HUES6 (cell line): ENCODE measurements at regions not wholly inside any gene's neighbourhood (a gene's known extent, or its start where the extent isn't known, plus 50 kb on each side); places are given as distances from the start of the nearest gene placed in this dataset.
"Not testable (repeated sequence)": the region's sequence is repeated elsewhere in the genome, so short reads cannot be mapped to it uniquely, and the experiment has no call there.

Source experiments
- H3K27ac ChIP-seq: 2 replicates; pipeline ENCODE4 v1.7.0; 2013; ENCODE audit warnings: low read depth, mild to moderate bottlenecking, low read length, inconsistent platforms
- H3K27me3 ChIP-seq: 2 replicates; pipeline ENCODE4 v1.6.1; 2013; ENCODE audit warnings: low read length; ENCODE audit not compliant: control insufficient read depth, insufficient read depth
- H3K36me3 ChIP-seq: 2 replicates; pipeline ENCODE4 v1.6.1; 2013; ENCODE audit warnings: low read length; ENCODE audit not compliant: control insufficient read depth, insufficient read depth
- H3K4me1 ChIP-seq: 2 replicates; pipeline ENCODE4 v1.6.1; 2013; ENCODE audit warnings: low read length; ENCODE audit not compliant: control insufficient read depth, insufficient read depth
- H3K4me3 ChIP-seq: 2 replicates; pipeline ENCODE4 v1.5.1; 2013; ENCODE audit warnings: low read depth, low read length
- H3K9ac ChIP-seq: one replicate; pipeline ENCODE4 v1.6.1; 2013; ENCODE audit warnings: mild to moderate bottlenecking, low read length
- H3K9me3 ChIP-seq: 2 replicates; pipeline ENCODE4 v1.6.1; 2013; ENCODE audit warnings: low read depth, low read length; ENCODE audit not compliant: control insufficient read depth, insufficient read depth

DNA sequence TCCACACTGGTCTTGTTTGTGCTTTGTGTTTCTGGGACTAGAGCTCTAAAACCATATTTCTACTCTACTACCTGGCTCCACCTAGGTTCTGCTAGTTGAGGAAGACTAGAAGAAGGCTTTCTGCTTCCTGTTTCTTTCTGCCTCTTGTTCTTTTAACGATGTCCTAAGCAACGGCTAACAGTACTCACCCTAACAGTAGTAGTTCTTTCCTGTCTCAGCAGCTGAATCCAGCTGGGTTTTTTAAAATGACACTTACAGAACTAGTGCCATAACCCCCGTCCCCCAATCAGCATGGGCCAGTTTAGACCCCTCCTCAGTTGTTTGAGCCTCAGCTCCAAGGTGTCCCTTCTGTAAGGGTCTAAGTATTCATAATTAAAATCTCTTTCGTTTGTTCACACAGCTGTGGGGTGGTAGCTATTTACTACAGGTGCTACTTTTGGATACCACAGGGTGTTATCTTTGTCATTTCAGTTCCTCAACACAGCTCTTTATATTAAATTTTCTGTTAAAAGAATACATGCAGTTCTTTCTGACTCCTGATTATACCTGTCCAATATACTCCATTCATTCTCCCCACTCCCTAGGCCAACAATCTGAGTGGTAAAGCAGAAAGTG lies 790.2 kb downstream of the DHX35 start:
- no peak overlapping the region for H3K9ac ChIP-seq
- H3K4me1 ChIP-seq = no peaks in the 10 kb centered on the region
- peaks cover 5% of the 10 kb centered on the region; the same call in 1 of the 2 replicates for H3K9me3 ChIP-seq

DNA sequence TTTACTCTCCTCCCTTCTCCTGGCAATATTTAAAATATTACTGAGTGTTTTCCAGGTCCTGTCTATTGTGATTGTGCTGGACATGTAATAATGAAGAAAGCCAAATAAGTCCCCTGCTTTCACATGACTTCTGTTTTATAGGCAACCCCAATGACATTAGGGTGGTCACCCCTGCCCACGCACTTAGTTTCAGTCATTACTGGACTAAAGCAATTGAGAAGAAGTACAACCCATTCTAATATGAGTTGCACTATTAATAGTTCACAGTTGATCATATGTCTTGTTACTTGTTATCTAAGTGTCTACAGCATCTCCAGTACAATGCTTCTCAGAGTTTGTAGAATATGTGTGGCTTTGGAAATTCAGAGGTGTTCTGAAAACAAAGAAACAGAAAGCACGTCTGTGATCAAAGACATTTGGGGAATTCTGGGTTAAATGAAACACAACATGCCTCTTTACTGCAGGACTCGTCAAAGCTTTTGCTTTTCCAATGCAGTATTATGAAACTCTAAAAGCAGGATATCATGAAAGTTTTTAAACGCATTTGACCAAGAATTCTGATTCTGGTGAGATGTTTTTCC lies 789.5 kb downstream of the DHX35 start:
- peaks cover 5% of the 10 kb centered on the region; the same call in 1 of the 2 replicates for H3K9me3 ChIP-seq
- no peak overlapping the region for H3K27ac ChIP-seq

More for the DNA sequence above, 790.2 kb downstream of the DHX35 start:
- no peaks in the 10 kb centered on the region for H3K27me3 ChIP-seq
- no peak overlapping the region for H3K27ac ChIP-seq
- no peak overlapping the region for H3K4me3 ChIP-seq
- no peaks in the 10 kb centered on the region for H3K36me3 ChIP-seq

DNA sequence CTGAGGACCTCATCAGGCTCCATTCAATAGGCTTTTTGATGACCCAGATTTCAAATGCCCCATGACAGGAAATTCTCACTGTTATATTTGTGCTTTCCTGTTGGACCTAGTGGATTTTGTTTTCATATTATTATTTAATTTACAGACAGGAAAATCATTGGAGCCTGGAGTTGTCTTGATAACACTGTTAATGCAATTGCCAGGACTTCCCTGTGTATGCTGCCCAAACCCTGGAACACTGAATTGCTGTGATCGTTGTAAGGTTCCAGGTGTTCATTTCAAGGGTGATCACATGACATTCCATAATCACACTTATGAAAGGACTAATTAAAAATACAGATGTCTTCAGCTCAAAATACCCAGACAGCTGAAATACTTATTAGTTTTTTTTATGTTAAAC lies 783.2 kb downstream of the DHX35 start:
- no peak overlapping the region for H3K9ac ChIP-seq
- H3K9me3 ChIP-seq = peaks cover 5% of the 10 kb centered on the region; the same call in 1 of the 2 replicates
- H3K27ac ChIP-seq = no peak overlapping the region
- no peaks in the 10 kb centered on the region for H3K36me3 ChIP-seq
- H3K4me3 ChIP-seq = no peak overlapping the region
- no peaks in the 10 kb centered on the region for H3K27me3 ChIP-seq
- no peaks in the 10 kb centered on the region for H3K4me1 ChIP-seq

More for the DNA sequence above, 789.5 kb downstream of the DHX35 start:
- Histone ChIP-seq H3K36me3 (no peaks in the 10 kb centered on the region), H3K27me3 (no peaks in the 10 kb centered on the region), H3K4me1 (no peaks in the 10 kb centered on the region), H3K4me3 (no peak overlapping the region), H3K9ac (no peak overlapping the region)

DNA sequence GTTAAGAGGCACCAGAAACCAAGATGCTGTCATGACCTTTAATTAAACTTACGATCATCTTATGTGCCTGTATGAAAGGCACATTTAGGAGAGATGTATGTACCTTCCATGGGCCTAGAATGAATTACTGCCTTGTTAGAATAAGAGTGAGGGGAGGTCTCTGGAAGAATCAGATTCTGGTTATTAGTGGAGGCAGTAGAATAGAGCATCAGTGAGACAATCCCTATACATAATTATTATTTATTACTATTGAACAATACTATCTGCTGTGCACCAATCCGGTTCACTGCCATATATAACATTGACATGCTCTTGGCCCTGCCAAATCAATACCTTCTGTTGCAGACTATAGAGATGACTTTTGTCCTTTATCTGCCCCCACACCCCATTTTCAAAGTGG lies 776.5 kb downstream of the DHX35 start:
- Histone ChIP-seq H3K27ac (no peak overlapping the region), H3K36me3 (no peaks in the 10 kb centered on the region), H3K9me3 (no peaks in the 10 kb centered on the region)

DNA sequence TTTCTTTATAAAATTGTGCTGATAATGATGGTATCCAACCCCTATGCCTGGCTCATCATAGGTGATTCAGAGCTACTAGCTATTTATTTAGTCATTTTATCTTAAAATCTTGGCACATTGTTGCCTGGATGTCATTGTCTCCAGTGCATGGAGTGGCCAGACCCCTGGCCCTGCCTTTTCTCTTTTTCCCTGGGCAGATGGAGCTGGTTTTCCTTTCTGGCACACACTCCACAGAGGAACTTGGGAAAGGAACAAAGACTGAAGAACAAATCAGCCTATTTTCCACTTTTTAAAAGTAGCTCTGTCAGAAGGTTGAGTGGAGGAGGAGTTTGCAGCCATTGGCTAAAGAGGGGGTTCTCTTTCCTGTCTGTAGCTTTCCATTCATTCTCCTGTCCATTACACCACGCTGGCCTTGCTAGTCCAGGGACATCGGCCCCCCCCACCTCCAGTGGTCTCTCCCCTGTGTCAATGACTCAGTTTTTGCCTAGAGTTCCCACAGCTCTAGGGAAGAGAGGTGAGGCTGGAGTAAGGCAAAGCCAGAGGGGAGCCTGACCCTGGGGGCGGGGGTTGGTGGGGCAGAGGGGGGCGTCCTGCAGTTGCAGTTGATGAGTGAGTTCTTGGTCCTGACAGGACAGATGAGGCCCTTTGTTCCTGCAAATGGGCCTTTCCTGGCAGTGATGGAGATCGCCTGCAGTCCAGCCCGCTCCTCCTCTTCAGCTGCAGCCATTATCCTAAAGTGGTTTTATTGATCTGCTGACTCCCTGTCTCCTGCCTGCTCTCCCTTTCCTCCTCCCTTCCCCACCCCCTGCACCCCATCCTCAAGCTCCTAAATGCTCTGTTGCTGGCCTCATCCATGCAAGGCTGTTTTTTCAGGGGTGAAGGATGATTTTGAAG lies 774.5 kb downstream of the DHX35 start:
- H3K4me1 ChIP-seq = no peaks in the 10 kb centered on the region
- H3K9me3 ChIP-seq = peaks cover 8% of the 10 kb centered on the region
- no peaks in the 10 kb centered on the region for H3K27me3 ChIP-seq
- no peak overlapping the region for H3K27ac ChIP-seq
- H3K36me3 ChIP-seq = no peaks in the 10 kb centered on the region
- H3K4me3 ChIP-seq = no peak overlapping the region
- H3K9ac ChIP-seq = no peak overlapping the region

More for the DNA sequence above, 776.5 kb downstream of the DHX35 start:
- no peak overlapping the region for H3K9ac ChIP-seq
- H3K27me3 ChIP-seq = no peaks in the 10 kb centered on the region
- no peaks in the 10 kb centered on the region for H3K4me1 ChIP-seq
- no peak overlapping the region for H3K4me3 ChIP-seq

DNA sequence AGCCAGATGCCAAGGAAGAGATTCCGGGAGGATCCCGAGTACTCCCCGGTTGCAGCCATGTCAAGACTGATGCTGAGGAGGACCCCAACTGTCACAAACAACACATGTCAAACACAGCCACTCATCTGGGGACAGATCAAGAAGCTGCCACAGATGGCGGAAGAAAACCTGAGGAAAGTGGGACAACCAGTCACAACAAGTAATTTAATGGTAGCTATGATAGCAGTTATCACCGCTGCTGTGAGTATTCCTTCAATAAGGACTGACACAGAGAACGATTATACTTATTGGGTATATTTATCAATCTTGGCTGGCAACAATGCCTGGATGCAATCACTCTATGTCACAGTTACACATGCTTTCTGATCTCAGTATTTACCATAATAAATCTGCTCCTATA lies 763.4 kb downstream of the DHX35 start:
- not testable (repeated sequence) for H3K27ac ChIP-seq, H3K36me3 ChIP-seq, H3K4me1 ChIP-seq, H3K27me3 ChIP-seq, H3K9ac ChIP-seq, H3K4me3 ChIP-seq
- peaks cover 28% of the 10 kb centered on the region for H3K9me3 ChIP-seq

DNA sequence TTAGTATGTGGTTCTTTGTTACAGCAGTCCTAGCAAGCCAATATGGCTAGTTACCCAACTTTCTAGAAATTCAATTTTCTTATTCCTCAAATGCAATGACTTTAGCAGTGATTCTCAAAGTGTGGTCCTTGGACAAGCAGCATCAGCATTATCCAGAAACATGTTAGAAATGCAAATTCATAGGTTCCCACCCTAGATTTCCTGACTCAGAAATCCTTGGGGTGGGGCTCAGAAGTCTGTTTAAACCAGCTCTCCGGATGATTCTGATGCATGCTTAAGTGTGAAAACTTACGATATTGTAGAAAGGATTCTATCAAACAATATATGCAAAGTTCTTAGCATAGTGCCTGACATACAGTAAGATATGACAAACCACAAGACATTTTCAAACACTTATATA lies 757.1 kb downstream of the DHX35 start:
- H3K9ac ChIP-seq = no peak overlapping the region
- H3K9me3 ChIP-seq = no peaks in the 10 kb centered on the region
- H3K27ac ChIP-seq = no peak overlapping the region
- no peaks in the 10 kb centered on the region for H3K27me3 ChIP-seq
- no peak overlapping the region for H3K4me3 ChIP-seq
- H3K4me1 ChIP-seq = no peaks in the 10 kb centered on the region
- no peaks in the 10 kb centered on the region for H3K36me3 ChIP-seq

DNA sequence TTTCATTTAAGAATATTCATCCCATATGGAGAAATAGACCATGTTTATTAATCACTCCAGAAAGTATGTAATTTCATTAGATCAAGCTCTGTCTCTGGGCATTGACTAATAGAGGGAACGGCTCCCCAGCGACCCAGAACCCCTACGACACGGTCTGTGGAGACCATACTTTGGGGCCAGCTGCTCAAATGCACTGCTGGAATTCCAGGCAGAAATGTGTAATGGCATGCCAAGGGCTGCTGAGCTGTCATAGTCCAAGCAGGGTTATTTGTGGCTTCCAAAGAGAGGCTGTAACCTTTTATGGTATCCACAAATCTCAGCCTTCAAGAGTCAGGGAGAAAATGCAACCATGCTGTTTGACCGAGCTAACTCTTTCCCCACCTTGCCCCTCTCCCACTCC lies 755.8 kb downstream of the DHX35 start:
- Histone ChIP-seq H3K4me1 (no peaks in the 10 kb centered on the region), H3K9ac (no peak overlapping the region), H3K36me3 (no peaks in the 10 kb centered on the region), H3K27ac (no peak overlapping the region), H3K4me3 (no peak overlapping the region), H3K9me3 (no peaks in the 10 kb centered on the region), H3K27me3 (no peaks in the 10 kb centered on the region)

DNA sequence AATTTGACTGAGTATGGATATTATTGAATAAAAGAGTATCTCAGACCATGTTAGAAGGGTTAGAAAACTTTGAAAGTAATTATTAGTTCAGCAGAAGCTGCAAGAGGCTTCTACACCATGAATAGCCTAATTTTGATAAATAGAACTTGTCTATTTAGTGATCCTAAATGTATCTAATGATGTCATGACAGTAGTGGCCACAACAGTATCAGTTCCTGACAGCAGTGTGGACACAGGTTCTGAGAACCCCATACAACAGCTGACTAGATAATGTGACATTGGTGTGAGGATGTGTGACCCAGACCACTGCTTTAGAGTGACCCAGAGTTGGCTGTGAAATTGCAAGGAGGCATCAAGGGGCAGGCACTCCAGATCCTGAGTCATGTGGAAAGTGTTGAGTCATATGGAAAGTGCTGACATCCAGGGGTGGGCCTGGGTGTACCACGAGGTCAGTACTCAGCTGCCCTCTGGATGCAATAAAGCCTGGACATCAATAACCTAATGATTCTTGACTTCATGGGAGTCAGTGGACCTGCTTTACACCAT lies 754.7 kb downstream of the DHX35 start:
- no peaks in the 10 kb centered on the region for H3K9me3 ChIP-seq
- no peak overlapping the region for H3K9ac ChIP-seq
- no peaks in the 10 kb centered on the region for H3K27me3 ChIP-seq
- no peak overlapping the region for H3K27ac ChIP-seq
- no peaks in the 10 kb centered on the region for H3K36me3 ChIP-seq
- H3K4me3 ChIP-seq = no peak overlapping the region
- no peaks in the 10 kb centered on the region for H3K4me1 ChIP-seq

DNA sequence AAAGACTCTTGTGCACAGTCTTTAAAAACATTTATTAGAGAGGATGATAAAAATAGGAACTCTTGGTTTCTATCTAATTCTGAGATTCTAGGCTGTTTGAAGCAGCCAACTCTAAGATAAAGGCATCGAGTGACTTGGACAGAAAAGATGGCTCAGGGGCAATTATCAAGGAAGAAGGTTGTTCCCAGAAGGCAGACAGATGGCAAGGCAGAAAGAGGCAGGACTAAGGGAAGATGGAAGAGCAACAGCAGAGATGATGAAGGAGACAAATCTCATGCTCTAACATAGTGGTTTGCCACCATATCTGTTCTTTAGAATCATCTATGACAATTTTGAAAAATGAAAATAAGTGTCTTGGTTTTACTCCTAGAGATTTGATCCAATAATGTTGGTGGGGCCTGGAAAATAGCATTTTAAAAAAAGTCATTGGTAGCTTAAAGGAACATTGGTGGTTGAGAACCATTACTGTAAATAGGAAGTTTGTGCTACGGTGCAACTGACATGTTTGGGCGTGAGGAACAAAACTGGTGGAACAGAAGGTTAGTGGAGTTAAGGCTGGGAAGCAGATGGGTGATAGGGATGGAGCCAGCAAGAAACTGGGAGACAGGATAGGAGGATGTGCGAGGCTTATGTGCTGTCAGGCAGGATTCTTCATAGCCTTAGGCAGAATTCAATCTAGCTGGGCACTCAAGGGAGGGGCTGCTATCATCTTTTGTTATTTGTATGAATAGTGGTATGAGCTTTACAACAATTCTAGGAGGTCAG lies 751.1 kb downstream of the DHX35 start:
- H3K9ac ChIP-seq = no peak overlapping the region
- no peaks in the 10 kb centered on the region for H3K9me3 ChIP-seq
- H3K36me3 ChIP-seq = no peaks in the 10 kb centered on the region
- no peaks in the 10 kb centered on the region for H3K27me3 ChIP-seq
- H3K4me3 ChIP-seq = no peak overlapping the region
- H3K4me1 ChIP-seq = no peaks in the 10 kb centered on the region
- no peak overlapping the region for H3K27ac ChIP-seq
